Loucy (cell line): ENCODE measurements at regions not wholly inside any gene's neighbourhood (a gene's known extent, or its start where the extent isn't known, plus 50 kb on each side); places are given as distances from the start of the nearest gene placed in this dataset.

Experiments used
- H2AFZ ChIP-seq: fragments of 200-600 bp; sonication (generic); 2 replicates; pipeline ENCODE4 v1.6.0; 2016; ENCODE audit warnings: antibody characterized with exemption, mild to moderate bottlenecking, low read length, moderate library complexity
- H3F3A ChIP-seq: fragments of 200-600 bp; 2 replicates; pipeline ENCODE4 v1.6.0; 2016; ENCODE audit warnings: antibody characterized with exemption, low read depth, mild to moderate bottlenecking
- H3K27me3 ChIP-seq: fragments of 200-600 bp; sonication (generic); 2 replicates; pipeline ENCODE4 v1.6.1; 2014; ENCODE audit warnings: low read length, mild to moderate bottlenecking; ENCODE audit not compliant: insufficient read depth, poor library complexity, severe bottlenecking
- H3K36me3 ChIP-seq: fragments of 200-600 bp; sonication (generic); 2 replicates; pipeline ENCODE4 v1.6.1; 2016; ENCODE audit warnings: low read length; ENCODE audit not compliant: insufficient read depth
- H3K4me1 ChIP-seq: fragments of 200-600 bp; sonication (generic); 2 replicates; pipeline ENCODE4 v1.5.1; 2014; ENCODE audit warnings: low read length, mild to moderate bottlenecking; ENCODE audit not compliant: insufficient read depth, poor library complexity, severe bottlenecking
- H3K4me2 ChIP-seq: fragments of 200-600 bp; sonication (generic); 2 replicates; pipeline ENCODE4 v1.6.0; 2014; ENCODE audit warnings: antibody characterized with exemption, low read length, low read depth, mild to moderate bottlenecking; ENCODE audit not compliant: poor library complexity, severe bottlenecking
- H3K4me3 ChIP-seq: fragments of 200-600 bp; sonication (generic); 2 replicates; pipeline ENCODE4 v1.5.1; 2014; ENCODE audit warnings: low read length, mild to moderate bottlenecking, mixed read lengths; ENCODE audit not compliant: poor library complexity, severe bottlenecking
- H3K79me2 ChIP-seq: fragments of 200-600 bp; sonication (generic); 2 replicates; pipeline ENCODE4 v1.6.1; 2014; ENCODE audit warnings: low read length; ENCODE audit not compliant: insufficient read depth
- H3K9ac ChIP-seq: fragments of 200-600 bp; sonication (generic); 2 replicates; pipeline ENCODE4 v1.6.0; 2014; ENCODE audit warnings: mild to moderate bottlenecking, low read depth, low read length, moderate library complexity; ENCODE audit not compliant: poor library complexity, severe bottlenecking
- H3K9me2 ChIP-seq: fragments of 200-600 bp; sonication (generic); replicated peaks from 2 replicates; pipeline ENCODE4 v1.6.1; 2016; ENCODE audit warnings: low read depth, low read length, mixed read lengths
- H3K9me3 ChIP-seq: fragments of 200-600 bp; sonication (generic); 2 replicates; pipeline ENCODE4 v1.6.1; 2014; ENCODE audit warnings: mild to moderate bottlenecking, antibody characterized with exemption, low read length, low read depth; ENCODE audit not compliant: insufficient read depth
- H4K20me1 ChIP-seq: fragments of 200-600 bp; sonication (generic); 2 replicates; pipeline ENCODE4 v1.6.0; 2014; ENCODE audit warnings: antibody characterized with exemption, low read length, mild to moderate bottlenecking; ENCODE audit not compliant: insufficient read depth, poor library complexity, severe bottlenecking
- EZH2phosphoT487 ChIP-seq: fragments of 200-600 bp; IDR thresholded peaks from 2 replicates; pipeline ENCODE4 v1.6.1; 2018; ENCODE audit warnings: antibody characterized with exemption, mild to moderate bottlenecking, moderate library complexity, borderline replicate concordance
- TF ChIP-seq, protein P1 (sequence below): fragments of 200-600 bp; sonication (generic); conservative IDR thresholded peaks from 2 replicates; pipeline ENCODE4 v1.5.1; 2014; ENCODE audit warnings: mild to moderate bottlenecking, antibody characterized with exemption, low read length

DNA sequence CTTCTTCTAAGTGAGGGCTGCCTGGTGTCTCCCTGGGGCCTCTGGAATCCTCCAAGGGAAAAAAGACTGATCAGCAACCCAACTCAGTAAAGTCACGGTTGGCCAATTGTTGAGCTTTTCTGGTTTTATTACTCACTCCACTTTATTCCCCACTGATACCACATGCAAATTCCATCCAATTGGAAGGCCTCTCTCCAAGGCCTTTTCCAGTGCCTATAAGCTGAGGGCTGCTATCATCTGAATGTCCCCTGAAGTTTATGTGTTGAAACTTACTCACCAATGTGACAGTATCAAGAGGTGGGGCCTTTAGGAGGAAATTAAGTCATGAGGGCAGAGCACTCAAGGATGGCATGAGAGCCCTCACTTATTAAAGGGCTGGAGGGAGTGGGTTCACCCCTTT lies 463.3 kb downstream of the BUD13 start:
- Histone ChIP-seq H3K9ac (no peak overlapping the region), H3K79me2 (no peaks in the 10 kb centered on the region), H3K4me1 (peaks cover 3% of the 10 kb centered on the region), H3K4me2 (no peak overlapping the region), H3K9me3 (no peaks in the 10 kb centered on the region), H3K4me3 (no peak overlapping the region), H3K27me3 (no peaks in the 10 kb centered on the region), H2AFZ (no peak overlapping the region), H4K20me1 (no peaks in the 10 kb centered on the region), H3K9me2 (no peaks in the 10 kb centered on the region), H3F3A (no peaks in the 10 kb centered on the region), H3K36me3 (no peaks in the 10 kb centered on the region)
- TF ChIP-seq, protein P1, sequence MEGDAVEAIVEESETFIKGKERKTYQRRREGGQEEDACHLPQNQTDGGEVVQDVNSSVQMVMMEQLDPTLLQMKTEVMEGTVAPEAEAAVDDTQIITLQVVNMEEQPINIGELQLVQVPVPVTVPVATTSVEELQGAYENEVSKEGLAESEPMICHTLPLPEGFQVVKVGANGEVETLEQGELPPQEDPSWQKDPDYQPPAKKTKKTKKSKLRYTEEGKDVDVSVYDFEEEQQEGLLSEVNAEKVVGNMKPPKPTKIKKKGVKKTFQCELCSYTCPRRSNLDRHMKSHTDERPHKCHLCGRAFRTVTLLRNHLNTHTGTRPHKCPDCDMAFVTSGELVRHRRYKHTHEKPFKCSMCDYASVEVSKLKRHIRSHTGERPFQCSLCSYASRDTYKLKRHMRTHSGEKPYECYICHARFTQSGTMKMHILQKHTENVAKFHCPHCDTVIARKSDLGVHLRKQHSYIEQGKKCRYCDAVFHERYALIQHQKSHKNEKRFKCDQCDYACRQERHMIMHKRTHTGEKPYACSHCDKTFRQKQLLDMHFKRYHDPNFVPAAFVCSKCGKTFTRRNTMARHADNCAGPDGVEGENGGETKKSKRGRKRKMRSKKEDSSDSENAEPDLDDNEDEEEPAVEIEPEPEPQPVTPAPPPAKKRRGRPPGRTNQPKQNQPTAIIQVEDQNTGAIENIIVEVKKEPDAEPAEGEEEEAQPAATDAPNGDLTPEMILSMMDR, result no peak
- no peak for TF ChIP-seq EZH2phosphoT487

DNA sequence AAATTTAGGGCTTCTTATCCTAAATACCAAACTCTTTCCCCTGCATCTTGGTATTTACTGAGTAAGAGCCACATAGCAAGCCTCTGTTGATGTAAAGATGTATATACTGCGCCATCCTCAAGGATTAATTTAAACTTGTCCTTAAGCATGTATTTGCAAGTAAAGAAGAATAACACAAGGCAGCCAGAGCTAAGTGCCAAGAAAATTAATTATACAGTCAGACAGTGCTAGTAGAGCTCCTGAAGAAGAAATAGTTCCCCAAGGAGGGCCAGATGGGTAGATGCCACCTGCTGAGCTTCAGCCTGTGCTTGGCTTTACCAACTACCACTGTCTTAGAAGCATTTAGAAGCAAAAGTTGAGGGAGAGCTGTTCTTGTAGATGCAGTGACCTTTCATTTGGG lies 470.0 kb downstream of the BUD13 start:
- Histone ChIP-seq H3K4me3 (no peak overlapping the region), H3K4me1 (no peaks in the 10 kb centered on the region), H3K27me3 (no peaks in the 10 kb centered on the region), H3K36me3 (no peaks in the 10 kb centered on the region), H3K9me2 (0 out of 2 replicates have a peak, but pooled peaks cover 3% of the 10 kb centered on the region), H3K4me2 (no peak overlapping the region), H3F3A (no peaks in the 10 kb centered on the region), H3K9me3 (no peaks in the 10 kb centered on the region), H3K9ac (no peak overlapping the region), H4K20me1 (no peaks in the 10 kb centered on the region), H3K79me2 (no peaks in the 10 kb centered on the region), H2AFZ (no peak overlapping the region)
- TF ChIP-seq, protein P1, result no peak
- no peak for TF ChIP-seq EZH2phosphoT487

DNA sequence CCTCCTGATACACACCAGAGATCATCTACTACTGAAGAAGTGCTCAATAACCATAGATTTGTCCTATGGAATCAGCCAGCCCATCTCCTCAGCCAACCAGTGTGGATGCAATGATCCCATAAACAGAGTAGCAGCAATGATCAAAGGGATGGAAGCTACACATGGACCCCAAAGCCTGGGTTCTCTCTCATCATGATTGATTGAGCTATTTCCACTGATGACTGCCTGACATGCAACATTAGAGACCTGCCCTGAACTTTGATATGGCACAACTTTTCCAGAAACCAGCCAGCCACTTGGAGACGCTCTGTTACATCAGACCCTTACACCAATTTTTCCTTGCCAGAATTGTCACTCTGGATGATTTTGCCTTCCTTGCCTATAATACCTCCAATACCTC lies 471.6 kb downstream of the BUD13 start:
- 0 out of 2 replicates have a peak, but pooled peaks cover 3% of the 10 kb centered on the region for H3K9me2 ChIP-seq
- TF ChIP-seq EZH2phosphoT487, result no peak
- TF ChIP-seq, protein P1, result no peak
- no peaks in the 10 kb centered on the region for H3F3A ChIP-seq
- no peaks in the 10 kb centered on the region for H3K79me2 ChIP-seq
- no peaks in the 10 kb centered on the region for H3K9me3 ChIP-seq
- H2AFZ ChIP-seq, result no peak overlapping the region
- H4K20me1 ChIP-seq, result no peaks in the 10 kb centered on the region
- no peaks in the 10 kb centered on the region for H3K27me3 ChIP-seq
- H3K4me3 ChIP-seq, result no peak overlapping the region
- H3K9ac ChIP-seq, result no peak overlapping the region
- H3K36me3 ChIP-seq, result no peaks in the 10 kb centered on the region
- H3K4me2 ChIP-seq, result no peak overlapping the region
- H3K4me1 ChIP-seq, result no peaks in the 10 kb centered on the region
